HG02884 (cell line): ENCODE measurements at regions not wholly inside any gene's neighbourhood (a gene's known extent, or its start where the extent isn't known, plus 50 kb on each side); places are given as distances from the start of the nearest gene placed in this dataset.

Experiments used
- ATAC-seq: cut with Tn5 transposase; IDR thresholded peaks from one replicate; pipeline ENCODE4 v1.9.1; 2021; ENCODE audit warnings: mild to moderate bottlenecking, moderate library complexity; ENCODE audit not compliant: unreplicated experiment

DNA sequence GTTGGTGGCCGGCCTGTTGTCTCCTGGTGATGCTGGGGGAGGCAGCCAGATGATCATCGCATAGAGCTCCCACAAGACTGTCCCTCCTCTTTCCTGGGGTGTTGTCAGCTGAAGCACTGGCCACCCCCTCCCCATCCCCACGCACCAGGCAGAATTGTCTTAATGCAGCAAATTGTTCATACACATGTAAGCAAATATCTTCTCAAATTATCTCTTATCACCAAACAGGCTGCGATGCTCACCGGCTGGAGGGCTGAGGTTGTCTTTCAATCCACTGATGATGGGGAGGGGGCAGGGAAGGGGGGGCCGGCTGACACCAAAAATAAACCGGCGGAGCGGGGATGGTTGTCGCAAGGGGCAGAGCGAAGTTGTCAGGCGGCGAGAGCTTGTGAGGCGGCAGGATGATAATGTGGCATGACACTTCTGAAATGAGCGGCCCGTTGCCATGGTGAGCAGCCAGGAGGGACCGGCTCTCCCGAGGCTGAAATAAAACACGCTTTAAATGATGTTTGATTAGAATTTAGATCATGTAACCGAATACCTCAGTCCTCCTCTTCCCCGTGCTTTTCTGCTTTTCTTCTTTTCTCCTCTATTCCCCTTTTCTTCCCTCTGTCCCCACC lies 59.8 kb downstream of the MRM1 start:
- ATAC-seq, result no peak

DNA sequence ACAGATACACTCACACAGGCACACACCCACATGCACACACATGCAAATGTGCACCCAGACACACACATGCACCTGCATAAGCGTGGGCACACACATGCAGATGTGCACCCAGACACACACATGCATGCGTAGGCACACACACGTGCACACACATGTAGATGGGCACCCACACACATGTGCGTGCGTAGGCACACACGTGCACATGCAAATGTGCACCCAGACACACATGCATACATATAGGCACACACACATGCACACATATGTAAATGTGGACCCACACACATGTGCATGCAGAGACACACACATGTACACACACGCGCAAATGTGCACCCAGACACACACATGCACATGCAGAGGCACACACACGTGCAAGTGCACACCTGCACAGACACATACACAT lies 60.3 kb downstream of the MRM1 start:
- no peak for ATAC-seq

DNA sequence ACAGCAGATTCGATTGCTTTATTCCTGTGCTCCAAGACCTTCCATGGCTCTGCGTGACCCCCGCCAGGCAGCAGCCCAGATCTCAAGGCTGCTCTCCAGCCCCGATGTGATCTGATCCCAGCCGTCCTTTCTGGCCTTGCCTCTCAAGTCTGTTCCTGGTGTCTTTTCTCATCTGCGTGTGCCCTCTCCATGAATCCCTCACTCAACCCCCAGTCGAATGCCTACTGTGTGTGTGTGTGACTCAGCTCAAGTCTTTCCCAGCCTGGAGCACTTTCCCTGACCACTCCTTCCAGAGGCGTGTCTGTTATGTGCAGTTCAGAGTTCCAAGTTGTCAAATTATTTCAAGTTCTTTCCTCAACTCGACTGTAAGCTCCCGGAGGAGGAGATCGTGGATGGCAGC lies 64.0 kb downstream of the MRM1 start:
- no peak for ATAC-seq

DNA sequence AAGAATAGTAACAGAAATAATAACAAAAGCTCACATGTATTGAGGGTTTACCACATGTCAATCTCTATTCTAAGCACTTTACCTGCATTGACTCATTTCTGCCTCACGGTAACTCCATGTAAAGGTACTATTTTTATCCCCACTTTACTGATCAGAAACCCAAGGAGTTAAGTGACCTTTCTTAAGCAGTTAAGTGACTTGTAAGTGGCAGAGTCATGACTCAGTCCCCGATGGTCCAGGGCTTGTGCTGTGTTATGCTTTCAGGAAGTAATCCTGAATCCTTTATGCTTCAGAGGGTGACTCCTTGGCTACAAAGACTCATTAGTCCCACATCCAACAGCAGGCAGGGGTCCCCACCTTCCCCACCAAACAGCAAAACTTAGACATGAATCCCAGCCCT lies 66.5 kb downstream of the MRM1 start:
- no peak for ATAC-seq

DNA sequence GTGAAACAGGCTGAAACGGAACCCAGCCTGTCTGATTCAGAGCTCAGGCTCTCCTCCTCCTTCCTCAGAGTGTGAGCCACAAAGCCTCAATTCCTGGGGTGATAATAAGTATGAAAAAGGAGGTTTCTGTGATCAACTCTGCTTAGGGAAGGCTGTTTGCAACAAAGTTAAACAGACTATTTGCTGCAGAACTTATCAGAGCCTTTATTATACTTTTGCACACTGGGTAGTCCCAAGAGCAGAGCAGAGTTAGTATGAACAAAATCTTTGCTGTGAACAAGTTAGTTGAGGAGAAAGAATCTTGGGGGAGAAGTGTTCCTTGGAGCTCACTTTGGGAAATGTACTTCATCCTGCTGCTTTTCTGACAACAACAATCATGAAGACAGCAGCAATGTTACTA lies 67.4 kb downstream of the MRM1 start:
- no peak for ATAC-seq

DNA sequence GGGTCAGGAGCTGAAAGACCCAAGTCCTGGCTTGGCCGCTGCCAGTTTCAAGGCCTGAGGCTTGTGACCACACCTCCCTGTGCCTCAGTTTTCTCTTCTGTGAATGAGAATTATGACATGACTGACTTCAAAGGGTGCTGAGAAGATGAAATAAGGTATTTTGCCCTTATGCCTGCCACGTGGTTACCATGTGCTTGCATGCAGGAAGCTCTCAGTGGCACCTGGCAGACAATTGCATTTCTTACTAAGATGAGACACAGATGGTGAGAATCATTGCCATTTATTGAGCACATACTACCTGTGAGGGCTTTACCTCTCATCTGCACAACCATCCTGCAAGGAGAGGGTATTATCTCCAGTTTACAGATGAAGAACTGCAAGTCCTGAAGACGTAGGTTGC lies 69.8 kb downstream of the MRM1 start:
- ATAC-seq, result no peak

DNA sequence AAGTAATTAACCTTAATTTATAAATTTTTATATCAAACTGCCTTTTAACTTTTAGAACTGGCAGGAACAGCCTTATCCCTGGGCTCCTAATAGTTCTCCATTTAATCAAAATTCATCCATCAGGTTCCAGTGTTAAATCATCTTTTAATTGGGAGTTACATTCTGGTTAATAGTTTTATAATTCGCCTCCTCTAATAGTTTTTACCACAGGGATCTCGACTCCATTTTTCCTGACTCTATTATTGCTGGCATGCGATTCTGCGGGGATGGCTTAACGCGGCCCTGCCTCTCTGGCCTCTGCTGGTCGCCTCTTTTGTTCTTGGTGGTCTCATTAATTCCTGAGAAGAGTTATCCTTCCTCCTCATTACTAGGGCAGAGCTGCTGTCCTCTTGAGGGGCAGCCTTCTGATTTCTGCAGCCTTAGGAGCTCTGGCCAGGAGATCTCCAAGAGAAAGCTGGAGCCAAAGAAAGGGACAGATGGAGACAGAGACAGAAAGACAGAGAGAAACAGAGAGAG lies 71.1 kb downstream of the MRM1 start:
- no peak for ATAC-seq

DNA sequence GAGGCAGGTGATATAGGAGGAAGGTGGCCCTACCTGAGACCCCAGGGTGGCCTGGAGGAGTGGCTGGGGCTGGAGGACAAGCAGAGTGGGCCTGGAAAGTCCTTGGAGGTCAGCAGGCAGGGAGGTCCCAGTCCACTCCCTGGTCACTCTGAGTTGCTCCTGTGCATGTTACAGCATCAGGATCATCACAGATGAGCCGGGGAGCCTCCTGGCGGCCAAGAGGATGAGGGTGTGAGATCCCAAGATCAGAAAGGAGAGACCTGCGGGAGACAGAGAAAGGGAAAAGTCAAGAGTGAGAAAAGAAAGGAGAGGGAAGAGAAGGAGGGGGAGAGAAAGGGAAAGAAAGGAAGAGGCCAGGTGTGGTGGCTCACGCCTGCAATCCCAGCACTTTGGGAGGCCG lies 71.7 kb downstream of the MRM1 start:
- ATAC-seq, result no peak

DNA sequence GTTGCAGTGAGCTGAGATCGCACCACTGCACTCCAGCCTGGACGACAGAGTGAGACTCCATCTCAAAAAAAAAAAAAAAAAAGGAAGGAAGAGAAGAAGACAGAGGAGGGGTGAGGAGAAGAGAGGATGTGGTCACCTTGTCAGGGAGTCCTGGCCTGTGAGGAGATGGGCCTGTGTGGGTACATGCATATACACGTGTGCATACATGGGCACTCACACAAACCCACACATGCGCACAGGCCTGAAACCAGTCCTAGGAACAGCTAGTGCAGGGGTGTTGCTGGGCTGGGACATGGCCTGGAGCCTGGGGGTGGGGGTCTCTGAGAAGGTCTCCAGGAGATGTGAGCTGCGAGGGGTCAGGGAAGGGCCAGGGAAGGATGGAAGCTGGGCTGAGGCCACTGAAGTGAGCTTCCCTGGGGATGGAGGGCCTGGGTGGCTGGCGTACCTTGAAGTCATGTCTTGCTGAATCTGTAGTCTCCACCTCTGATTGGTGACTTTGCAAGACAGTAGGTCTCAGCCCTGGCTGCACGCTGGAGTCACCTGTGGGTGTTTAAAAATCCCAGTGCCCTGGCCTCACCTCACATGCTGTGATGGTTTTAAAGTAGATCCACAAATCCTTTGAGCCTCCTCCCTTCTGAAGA lies 72.4 kb downstream of the MRM1 start:
- ATAC-seq, result no peak

DNA sequence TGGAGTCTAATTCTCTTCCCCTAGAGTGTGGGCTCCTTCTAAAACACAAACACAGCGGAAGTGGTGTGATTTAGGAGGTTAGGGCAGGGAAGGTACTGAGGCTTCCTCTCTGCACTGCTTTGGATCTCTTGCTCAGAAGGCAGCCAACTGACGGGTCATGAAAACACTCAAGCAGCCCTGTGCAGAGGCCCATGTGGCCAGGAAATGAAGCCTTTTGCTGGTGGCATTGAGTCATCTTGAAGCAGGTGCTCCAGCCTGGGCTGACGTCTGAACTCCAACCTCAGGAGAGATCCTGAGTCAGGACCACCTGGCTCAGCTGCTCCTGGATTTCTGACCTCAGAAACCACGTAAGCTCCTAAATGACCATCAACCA lies 72.9 kb downstream of the MRM1 start:
- ATAC-seq, result no peak

DNA sequence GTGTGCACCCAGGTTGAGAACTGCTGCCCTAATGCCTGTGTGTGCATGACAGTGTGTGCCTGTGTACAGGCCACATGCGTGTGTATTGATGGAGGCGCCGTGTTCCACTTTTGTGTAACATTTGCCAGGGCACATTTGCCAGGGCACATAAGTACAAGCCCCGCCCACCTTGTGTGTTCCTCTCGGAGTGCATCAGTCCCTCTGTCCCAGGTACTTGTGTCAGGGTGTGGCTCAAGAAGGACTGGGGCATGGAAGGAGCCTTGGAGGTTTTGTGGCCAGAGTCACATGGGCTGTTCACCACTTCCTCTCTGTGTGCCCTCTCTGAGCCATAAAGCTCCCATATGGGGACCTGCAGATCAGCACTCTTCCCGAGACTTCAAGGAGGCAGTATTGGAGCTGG lies 73.9 kb downstream of the MRM1 start:
- ATAC-seq, result no peak

DNA sequence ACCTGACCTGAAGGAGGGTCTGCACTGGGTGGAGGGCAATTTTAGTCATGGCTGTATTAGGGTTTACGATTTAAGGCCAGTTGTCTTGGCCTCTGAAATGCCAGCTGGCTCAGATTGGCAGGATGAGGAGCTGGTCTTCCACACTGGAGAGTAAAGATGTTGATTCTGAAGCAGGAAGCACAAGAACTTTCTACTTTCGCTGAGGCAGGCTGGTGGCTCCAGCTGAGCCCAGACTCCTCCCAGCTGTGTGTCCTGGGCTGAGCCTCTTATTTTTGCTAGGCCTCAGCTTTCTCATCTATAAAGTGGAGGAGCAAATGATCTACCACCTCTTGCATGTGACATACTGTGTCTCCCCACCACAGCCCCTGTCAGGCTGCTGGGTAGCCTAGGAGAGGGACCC lies 74.4 kb downstream of the MRM1 start:
- ATAC-seq, result no peak

DNA sequence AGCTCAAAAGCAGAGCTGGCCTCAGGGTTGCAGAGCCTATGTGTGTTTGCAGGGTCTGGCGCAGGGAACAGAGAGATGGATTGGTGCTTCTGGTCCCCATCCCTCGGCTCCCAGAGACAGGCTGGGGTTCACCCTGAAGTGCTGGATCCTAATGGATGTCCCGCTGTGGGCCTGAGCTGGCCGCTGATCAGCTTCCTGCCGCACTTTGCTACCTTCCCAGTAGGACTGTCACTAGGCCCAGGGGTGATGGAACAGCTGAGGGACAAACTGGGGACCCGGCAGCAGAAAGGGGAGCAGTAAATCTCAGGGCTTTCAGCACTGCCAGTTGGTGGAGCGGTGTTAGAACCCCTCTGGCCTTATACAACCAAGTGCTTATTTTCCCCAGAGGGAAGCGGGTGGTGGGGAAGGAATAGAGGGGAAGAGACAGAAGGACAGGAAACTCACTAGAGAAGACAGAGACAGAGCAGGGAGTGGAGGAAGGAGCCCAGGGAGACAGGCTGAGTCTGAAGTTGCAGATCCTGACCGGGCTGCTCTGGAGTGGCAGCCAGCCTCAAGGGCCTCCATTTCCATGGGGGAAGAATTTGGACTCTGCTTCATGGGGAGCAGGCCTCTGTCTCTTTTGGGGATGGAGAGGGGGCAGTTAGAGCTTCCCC lies 78.6 kb downstream of the MRM1 start:
- no peak for ATAC-seq

DNA sequence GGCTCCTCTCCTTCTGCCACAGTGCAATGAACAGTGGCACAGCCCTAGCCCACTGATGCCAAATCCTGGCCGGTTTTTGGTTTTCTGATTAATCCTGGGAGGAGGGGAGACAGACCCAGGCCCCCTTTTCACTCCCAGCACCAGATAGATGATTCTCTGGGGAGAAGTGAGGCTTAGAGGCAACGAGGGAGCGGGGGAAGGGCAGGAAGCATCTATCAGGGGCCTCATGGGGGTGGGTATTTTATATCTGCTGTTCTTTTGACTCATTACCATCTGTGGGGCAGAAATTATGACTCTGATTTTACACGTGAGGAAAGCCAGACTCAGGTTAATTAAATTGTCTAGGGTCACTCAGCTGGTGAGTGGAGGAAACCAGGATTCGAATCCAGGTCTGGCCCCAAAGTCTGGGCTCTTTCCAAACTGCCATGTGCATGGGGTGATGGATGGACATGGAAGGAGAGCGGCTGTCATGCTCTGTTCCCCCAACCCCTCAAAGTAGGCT lies 79.4 kb downstream of the MRM1 start:
- ATAC-seq, result no peak

DNA sequence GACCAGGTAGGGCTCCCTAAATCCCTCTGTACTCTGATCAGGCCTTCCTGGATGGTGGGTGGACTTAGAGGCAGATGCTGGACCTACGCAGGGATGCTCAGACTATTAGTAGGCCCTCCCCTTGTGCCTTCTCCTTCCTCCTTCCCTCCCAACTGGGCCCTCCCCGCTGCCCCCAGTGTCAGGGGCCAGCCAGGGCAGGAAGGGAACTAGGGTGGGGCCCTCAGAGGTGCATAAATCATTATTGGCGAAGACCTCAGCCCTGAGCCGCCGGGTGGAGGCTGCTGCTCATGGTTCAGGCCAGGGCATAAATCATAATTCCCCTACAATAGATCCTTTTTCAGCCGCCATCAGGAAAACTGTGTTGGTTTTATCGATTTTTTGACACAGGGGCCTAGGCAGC lies 81.4 kb downstream of the MRM1 start:
- no peak for ATAC-seq

DNA sequence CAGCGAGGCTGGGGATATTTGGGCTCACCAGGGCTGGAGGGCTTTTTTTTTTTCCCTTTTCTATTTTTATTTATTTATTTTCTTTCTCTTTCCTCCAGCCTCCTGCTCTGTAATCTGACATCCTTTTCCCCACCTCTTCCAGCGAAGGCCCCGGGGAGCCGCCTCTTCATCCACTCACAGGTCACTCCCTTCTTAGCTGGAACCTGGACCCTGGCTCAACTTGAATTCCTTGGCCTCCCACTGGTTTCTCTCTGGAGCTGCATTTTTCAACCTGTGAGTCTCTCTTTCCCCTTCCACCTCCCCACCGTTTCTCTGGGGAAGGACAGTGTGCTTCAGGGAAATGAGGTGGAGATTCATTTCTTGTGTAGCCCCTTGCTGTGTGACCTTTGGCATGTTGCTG lies 82.0 kb downstream of the MRM1 start:
- no peak for ATAC-seq

DNA sequence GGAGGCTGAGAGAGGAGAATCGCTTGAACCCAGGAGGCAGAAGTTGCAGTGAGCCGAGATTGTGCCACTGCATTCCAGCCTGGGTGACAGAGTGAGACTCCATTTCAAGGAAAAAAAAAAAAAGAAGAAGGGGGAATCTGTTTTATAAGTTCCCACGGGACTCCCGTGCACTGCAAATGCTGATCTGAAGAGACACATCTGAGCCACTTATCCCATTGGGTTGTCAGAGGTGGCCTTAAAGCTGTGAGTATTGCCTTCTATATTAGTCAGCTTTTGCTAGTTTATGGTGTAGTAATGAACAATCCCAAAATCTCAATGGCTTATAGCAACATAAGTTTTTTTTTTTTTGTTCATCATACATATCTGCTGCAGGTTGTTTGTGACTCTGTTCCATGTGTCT lies 82.8 kb downstream of the MRM1 start:
- no peak for ATAC-seq

DNA sequence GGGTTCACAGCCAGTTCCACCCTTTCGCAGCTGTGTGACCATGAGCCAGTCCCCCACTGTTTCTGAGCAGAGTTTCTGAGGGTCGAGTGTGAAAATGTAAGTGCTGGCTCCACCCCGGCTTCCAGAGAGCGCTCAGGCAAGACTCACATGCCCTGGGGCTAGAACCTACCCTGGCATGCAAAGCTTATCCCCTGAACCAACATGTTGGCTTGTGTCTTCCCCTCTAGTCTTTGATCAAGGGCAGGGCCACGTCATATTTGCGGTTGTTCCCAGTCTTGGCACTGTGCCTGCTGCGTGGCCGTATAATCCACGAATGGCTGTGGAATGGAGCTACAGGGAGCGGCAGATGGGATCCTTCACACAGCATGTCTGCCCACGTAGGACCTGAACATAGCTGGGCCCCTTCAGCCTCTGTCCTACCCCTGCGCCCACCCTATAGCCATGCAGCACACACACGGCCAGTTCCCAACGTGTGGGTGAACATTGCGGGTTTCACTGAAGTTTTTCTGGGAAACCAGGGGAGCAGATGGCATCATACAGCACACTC lies 84.8 kb downstream of the MRM1 start:
- ATAC-seq, result no peak

DNA sequence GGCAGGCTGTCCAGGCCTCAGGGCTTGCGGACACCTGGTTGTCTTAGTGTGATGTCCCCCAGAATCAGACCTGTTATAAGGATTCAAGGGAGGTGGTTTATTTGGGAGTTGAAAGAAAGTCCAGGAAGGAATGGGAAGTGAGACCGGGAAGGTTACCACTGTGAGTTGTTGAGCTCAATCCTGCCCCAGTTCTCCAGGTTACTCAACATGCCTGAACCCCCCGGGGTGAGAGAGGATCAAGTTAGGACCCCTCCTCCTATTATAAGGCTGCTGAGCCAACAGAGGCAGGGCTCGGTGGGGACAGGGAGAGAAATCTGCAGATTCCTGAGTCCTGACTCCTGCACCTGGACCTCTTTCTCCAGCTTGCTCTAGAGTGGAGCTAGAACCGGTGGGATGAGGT lies 86.4 kb downstream of the MRM1 start:
- no peak for ATAC-seq

DNA sequence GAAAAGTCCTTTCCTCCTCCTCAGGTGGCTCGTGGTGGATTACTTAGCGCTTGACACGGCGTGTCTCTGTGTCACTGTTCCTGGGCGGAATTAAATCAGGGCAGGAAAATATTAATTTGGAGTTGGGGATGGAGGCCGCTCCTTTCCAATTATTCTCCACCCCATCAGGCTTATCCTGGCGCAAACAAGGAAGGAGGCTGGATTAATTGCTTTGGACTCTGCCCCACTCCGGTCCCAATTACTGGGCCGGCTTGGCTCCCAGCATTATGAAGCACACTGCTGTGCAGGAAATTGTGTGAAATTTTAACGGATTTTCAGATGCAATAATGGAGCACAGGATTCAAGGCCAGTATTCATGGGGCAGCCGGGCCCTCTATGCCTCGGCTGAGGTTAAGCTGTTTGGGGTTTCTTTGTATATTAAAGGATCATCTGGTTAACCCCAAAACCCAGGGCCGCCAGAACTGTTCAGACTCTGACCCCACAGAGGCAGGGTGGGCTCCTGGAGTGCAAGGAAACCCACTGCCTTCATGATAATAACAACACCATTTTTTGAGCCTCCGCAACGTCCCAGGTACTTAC lies 87.8 kb downstream of the MRM1 start:
- ATAC-seq, result no peak

DNA sequence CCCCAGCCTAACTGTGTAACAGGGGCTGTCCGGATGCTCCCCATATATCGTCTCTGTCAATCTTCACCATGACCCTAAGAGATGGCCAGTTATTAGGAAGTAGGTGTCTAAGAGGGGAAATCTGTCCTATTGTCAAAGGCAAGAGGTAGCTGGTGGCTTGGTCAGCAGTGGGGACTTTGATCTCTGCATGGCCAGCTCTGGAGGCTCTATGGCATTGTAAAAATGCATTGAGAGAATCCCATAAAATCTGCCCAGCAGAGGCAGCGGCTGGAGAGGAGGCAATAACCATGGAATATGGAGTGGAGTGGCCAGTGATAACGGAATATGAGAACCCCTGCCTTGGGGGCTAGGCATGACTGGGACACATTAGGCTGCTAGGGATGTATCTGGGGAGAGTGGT lies 88.8 kb downstream of the MRM1 start:
- ATAC-seq, result no peak

DNA sequence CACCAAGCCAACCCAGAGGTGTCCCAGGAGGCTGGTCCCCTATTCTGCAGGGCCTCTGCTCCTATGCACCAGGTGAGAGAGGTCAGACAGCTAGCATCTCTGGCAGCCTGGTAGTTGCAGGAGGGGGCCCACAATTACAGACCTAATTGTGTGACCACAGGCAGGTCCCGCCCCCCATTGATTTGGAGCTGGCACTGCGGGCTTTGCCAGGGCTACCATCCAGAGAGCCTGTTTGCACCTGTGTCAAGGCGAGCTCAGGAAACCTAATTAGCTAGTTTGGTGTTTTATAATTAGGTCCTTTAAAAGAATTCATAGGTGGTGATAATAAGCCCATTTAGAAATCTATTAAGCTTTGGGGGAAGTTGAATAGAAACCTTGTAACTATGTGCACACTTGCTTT lies 90.2 kb downstream of the MRM1 start:
- no peak for ATAC-seq
